HG03097 (cell line): ENCODE measurements at regions not wholly inside any gene's neighbourhood (a gene's known extent, or its start where the extent isn't known, plus 50 kb on each side); places are given as distances from the start of the nearest gene placed in this dataset.

Experiments
- ATAC-seq: cut with Tn5 transposase; IDR thresholded peaks from one replicate; pipeline ENCODE4 v1.9.1; 2021; ENCODE audit not compliant: unreplicated experiment, low FRiP score

DNA sequence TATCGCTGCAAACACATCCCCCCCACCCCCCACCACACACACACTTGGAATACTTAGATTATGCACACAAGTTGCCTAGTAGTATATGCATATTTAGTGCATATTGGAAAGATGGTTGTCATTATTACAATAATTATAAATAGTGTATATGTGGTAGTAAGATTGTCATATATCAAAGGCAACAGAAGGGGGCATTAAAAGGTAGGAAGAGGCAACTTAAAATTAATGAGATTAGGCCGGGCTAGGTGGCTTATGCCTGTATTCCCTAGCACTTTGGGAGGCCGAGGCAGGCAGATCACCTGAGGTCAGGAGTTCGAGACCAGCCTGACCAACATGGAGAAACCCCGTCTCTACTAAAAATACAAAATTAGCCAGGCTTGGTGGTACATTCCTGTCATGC is 52.1 kb downstream of the GSC start:
- no peak for ATAC-seq

DNA sequence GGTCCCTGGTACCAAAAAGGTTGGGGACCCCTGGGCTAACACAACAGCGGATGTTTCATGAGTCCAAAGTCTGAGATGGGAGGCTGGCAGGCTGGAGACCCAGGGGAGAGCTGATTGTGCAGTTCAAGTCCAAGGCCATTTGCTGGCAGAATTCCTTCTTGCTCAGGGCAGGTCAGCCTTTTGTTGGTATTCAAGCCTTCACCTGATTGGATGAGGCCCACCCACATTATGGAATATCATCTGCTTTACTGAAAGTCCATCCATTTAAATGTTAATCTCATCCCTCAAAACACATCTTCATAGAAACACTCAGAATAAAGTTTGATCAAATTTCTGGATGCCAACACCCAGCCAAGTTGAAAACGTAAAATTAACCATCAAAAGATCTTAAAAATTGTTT is 52.9 kb downstream of the GSC start:
- ATAC-seq: no peak

DNA sequence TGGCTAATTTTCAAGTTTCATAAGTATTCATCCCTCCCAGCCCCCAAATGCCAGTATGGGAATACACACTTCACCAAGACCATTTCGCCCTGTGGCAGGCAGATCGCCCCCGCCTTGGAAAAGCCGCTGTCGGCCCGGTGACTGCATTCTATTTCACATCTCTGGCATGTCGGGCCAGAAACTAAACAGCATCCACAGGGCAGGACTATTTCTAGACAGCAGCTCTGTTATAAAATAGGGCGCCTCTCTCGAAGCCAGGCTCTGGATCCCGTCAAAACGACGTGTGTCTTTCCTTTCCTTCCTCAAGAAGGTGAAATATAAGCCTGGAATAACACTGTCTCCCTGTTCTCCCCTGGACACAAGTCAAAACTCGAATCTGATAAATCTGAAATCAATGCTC is 56.8 kb downstream of the GSC start:
- ATAC-seq: no peak

DNA sequence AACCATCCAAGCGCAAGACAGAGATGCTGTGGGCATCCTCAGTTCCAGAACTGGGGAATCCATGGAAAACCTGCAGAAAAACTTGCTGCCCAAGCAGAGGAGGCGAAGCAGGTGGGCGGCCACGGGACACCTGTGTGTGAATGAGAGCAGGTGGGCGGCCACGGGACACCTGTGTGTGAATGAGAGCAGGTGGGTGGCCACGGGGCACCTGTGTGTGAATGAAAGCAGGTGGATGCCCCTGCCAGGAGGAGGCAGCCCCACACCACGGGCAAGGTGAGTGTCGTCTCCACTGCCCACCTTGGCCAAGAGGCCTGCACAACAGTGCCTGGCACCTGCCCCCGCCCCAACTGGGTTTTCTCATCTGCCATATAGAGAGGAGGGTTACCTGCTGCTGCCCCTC is 59.2 kb downstream of the GSC start:
- ATAC-seq: no peak

DNA sequence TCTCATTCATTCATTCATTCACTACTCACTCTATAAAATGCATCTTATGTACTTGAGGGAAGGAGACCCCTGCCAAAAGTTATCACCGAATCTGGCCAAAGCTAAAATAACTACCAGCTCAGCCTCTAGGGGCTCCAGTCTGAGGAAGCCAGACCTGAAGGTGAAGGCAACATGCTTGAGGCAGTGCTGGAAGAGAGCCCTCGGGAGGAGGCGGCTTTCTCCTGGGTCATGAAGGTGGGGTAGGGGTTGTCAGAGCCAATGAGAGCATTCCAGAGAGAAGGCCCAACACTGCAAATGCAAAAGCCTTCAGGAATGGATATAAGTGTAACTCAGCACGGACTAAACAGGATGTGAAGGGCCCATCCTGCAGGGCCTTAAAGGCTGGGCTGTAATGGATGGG is 62.4 kb downstream of the GSC start:
- no peak for ATAC-seq

DNA sequence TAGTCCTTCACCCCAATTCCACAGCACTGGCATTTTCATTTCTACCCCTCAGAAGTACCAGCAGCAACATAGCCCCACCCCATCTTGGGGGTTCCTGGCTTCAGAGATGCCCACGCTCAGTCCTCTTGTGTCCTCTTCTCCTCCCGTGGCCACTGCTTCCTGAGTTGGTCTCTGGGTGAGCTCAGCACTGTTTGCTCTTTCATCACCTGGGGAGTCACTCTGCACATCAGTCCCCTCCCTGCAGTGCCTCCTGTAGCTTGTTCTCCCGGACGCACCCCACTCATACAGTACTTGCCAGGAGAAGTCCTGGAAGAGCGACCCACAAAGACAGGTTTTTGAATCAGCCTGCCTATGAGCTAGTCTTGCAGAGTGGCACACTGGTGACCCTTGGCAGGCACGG is 63.8 kb downstream of the GSC start:
- ATAC-seq: no peak

DNA sequence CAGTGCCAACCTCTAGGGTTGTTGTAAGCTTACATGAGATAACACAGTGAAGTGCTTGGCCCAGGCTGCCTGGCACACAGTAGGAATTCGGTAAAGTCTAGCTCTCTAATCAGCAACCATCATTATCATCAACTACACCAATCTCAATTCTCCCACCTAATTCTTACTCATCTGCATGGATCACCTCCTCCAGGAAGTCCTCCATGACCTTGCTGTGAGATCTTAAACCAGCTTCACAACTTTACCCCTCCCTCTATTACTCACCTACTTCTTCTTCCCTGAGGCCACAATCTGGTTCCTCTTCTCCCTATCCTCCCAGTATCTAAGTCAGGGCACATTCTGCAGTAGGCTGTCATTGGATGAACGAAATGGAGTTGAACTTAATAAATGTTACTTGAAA is 67.3 kb downstream of the GSC start:
- no peak for ATAC-seq

DNA sequence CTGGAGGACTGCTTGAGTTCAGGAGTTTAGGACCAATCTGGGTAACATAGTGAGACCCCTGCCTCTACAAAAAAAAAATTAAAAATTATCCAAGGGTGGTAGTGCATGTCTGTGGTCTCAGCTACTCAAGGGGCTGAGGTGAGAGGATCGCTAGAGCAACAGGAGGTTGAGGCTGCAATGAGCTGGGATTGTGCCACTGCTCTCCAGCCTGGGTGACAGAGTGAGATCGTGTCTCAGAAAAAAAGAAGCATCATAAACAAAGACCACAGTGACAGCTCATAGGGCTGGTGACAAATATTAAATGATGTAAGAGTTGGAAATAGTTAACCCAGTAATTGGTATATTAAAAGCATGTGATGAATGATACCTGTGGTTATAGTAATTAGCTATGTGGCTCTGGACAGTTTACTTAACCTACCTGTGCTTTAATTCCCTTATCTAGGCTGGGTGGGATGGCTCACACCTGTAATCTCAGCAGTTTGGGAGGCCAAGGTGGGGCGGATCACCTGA is 68.0 kb downstream of the GSC start:
- ATAC-seq: no peak

DNA sequence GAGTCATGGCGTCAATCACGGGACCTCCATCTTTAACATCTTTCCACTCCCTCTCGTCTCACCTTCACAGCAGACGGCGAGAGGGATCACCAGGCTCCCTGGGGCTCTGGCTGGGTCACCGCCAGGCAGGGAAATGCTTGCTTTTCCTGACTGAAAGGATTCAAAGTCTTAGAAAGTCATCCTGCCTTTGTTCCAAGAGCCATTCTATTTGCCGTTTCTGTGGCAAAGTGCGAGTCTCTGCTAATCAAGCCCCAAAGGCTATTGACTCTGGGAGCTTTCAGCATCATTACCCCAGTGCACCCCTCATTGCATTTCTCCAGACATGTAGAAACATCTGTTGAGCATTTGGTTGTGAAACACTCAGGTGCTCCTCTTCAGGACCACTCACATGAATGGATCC is 69.6 kb downstream of the GSC start:
- ATAC-seq: no peak

DNA sequence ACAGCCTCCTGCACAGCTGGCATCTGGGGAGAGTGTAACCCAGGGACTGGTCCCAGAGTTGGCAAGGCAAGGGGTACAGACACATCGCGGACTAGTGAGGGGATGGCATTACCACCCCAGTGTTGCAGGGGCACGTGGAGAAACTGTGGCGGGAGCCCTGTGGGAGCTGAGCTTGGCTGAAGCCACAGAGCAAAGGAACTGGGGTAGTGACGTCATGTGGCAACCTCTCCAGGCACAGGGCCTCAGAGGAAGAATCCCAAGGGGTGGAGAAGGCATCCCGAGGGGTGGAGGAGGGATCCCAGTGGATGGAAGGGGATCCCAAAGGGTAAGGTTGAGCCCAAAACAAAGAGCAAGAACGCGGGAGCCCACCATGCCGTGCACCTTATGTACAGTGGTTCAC is 70.1 kb downstream of the GSC start:
- ATAC-seq: no peak

DNA sequence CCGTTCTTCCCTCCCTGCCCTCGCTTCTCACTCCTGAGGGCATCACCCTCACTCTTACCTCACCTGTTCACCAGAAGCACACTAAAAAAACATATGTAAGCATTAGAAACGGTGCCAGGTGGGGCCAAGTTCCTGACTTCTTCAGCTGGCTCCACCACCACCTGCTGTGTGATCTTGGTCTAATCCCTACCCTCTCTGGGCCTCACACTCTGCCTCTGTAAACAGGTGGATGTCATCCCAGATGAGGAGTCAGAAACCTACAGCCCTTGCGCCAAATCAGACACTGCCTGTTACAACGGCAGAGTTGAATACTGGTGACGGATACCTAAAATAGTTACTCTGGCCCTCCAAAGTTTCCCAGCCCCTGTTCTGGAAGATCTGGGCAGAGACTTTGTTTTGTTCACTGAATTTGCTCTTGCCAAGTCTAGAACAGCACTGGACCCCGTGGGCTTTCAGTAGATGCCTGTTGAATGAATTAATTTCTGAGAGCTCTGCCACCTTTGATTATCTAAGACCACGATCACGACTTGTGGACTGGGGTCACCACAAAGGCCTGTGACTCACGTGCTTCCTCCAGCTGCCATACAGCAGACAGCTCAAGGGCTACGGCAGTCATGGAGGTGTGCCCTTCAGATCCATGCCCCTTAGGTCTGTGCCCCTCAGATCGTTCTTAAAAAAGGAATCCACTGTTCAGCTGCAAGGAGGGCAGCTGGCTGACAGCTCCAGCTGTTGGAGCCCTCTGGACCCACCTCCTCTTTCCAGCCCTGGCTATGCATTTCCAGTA is 71.9 kb downstream of the GSC start:
- no peak for ATAC-seq

DNA sequence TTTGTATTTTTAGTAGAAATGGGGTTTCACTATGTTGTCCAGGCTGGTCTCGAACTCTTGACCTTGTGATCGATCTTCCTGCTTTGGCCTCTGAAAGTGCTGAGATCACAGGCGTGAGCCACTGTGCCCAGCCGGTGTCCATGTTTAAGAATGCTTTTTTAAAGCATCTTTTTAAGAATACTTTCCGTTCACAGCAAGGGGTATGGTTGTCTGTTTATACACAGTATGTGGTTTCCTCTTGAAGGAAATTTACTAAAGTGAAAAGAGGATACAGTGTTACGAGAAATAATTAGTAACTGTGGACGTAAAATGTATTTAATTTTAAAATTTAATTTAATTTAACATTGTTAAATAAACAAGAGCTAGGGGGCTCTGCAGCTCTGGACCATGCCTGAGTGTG is 73.4 kb downstream of the GSC start:
- no peak for ATAC-seq

DNA sequence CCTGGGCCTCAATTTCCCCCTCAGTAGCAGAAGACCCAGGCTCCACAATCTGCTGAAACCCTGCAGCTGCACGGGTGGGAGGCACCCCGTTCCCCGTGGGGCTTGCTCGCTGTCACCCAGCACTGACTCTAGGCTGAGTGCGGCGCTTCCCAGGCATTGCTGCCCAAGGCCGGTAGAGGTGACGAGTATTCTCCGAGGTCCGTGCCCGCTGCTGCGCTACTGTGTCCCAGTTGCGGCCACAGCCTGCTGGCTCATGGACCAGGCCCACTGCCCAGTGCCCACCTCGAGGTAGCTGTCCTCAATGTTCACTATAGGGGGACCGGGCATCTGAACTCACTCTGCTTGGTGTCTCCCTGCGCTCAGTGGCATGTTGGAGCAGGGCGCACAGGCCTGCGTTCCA is 74.7 kb downstream of the GSC start:
- ATAC-seq: no peak

DNA sequence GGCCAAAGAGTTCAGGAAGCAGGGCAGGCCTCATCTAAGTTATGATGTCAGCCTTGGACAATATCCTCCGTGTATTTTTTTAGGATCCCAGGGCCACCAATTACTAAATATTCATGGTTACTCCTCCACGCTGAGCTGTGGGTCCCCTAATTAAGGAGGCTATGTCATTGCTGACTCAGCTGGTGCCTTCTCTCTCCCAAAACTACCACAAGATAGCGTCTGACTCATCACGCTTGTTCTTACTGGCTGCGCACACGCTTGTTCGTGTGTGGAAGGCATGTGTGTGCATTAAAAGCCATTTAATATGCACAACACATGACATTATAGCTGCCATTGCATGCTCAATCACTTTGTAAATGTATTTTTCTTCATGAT is 78.3 kb downstream of the GSC start:
- ATAC-seq: no peak

DNA sequence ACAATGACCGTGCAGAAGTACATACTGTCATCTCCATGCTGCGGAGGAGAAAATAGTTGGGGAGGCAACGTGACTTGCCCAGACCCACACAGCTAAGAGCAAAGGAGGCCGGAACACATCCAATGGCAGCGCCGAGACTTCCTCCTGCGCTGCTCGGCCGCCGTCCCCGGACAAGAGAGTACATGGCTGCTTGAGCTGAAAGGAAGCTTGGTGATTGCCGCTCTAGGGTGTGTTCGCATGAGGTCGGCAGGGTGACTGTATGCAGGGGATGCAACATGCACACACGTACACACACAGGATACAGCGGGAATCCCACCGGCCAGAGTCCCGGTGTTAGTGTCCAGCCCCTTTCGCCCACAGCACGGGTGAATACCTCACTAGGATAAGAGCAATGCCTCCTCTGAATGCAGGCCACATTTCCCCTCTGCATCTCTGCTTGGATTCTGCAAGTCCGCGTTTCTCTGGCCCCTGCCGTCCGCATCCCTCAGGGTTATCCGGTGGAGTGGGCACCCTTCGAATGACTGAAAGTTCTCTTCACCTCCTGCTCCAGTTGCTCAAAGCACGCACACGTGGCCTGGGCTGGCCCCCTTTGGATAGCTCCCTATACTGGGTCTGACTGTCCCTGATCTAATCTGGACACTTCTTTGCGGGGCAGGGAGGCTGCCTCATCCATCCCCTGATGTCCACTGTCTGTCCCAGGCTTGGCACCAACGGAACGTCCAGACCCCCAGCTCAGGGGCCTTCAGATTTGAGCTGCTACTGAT is 78.8 kb downstream of the GSC start:
- no peak for ATAC-seq

DNA sequence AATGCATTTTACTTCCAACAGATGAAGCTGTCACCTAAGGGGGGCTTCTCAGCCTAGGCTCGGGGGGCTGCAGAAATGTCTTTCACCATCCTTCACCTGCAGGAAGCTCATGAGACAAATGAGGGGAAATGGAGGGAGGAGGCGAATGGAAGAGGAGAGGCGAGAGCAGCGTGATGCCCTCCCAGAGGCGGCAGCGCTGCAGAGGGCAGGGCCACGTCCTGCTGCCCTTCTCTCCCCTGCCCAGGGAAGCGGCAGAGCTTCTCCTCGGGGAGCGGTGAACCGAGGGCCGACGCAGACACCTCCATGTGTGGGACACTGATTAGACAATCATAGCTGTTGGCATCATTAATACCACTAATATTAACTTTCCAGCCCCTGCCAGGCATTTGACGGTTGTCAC is 78.3 kb downstream of the SERPINA3 start:
- ATAC-seq: no peak

DNA sequence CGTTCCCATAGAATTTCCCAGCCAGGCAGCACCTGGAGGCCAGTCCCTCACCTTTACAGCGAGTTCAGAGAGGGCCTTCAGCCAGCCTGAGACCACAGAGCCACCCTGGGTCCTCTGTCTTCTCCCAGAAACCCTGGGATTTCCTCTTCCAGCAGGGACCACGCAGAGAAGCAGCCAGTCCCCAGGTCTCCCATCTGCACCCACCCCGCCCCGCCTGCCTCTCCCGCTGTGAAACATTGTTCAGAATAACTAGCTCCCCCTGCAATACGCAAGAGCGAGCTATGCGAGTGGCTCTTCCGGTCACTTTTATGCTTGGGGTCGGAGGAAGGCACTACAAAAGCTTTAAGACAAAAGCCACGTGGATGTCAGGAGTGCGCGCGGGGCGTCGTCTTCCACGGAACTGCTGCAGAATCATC is 77.8 kb downstream of the SERPINA3 start:
- ATAC-seq: no peak

DNA sequence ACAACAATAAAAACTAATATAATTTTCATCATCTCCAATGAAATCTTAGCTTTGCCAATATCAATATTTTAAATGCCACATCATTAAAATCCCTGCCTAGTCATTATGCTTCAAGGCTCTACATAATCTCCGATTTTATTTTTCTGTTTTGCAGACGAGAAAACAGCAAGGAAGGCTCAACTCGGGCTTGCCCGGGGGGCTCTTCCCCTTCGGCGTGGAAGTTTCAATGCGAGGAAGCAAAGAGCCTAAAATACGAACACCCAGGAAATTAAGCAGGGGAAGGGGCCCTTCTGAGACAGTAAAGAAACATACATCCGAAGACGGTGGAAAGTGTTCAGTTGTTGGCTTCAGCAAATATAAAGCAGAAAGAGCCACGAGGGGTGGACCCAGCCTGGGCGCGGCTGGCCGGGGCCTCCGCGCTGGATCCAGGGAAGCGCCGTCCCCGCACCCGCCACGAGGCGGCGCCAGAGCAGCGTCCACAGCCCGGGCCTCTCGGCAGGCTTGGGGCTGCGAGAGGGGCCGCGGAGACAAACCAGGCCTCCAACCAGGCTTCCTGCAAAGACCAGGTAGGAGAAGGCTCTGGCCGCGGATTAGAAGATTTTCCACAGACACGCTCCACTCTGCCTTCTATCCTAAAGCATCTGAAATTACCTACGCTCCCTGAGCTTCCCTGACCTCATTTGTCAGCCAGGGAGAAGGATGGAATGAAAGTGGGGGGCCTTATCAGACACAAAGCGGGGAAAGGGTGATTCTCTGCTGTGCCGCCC is 77.2 kb downstream of the SERPINA3 start:
- peak; percentile 79 for ATAC-seq

DNA sequence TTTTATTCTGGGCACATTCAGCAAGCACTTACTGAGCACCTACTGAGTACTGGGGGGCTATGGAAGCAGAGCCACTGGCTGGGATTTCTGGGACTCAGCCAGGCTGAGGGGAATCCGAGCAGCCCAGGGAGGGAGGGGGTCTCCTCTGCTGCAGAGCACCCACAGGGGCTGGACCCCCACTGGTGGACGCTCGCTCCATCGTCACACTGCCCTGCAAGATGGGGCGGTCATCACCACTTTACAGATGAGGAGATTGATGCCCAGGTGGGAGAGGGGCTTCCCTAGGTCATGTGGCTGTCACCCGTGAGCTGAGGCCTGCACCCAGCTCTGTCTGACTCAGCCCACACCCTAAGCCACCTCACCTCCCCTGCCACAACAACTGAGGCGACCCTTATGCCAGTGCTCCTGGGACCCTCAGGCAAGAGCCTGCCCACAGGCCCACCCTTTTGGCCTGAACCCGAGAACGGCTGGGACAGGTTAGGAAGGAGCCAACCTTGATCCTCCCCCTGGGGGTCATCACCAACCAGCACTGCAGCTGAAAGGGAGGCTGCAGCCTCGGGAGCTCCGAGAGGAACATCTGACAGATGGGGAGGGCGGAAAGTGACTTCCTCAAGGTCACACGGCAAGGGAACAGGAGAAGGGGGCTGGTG is 74.4 kb downstream of the SERPINA3 start:
- ATAC-seq: no peak

DNA sequence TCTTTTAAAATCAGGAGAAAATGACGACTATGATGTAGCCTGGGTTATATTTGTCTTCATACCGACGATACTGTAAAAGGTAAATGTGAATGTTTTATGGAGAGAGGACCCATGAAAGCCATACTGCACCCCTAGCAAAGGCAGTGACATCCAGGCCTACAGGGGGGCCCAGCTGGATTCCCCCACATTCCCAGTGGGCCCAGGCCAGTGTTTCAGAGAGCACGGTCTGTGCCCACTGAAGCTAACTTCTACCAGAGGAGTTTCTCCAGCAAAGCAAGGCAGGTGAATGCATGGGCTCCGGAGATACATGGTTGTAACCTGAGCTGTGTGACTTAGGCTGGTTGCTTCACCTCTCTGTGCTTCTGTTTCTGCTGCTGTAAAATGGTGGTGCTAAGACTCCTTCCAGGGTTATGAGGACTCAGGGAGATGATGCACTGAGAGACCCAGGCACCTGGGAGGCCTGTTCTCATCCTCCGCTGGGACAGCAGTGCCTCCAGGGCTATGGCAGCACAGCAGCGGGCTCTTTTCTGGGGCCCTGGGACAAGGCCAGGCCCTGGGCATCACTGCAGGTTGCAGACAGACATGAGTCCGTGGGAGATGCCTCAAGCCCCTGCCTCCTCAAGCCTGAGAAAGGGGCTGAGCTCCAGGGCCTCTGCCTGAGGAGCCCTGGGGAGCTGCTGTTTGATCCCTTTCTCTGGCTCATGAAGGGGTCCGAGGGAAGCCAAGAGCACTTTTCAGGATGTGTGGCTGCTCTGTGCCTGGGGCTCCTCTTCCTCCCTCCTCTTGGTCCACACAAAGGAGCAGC is 73.7 kb downstream of the SERPINA3 start:
- ATAC-seq: no peak
